ENCODE measurements at regions not wholly inside any gene's neighbourhood (a gene's known extent, or its start where the extent isn't known, plus 50 kb on each side); places are given as distances from the start of the nearest gene placed in this dataset.
A peak's percentile ranks its signal among the peaks of the same experiment; 100 is the strongest.
"Not testable (repeated sequence)": the region's sequence is repeated elsewhere in the genome, so short reads cannot be mapped to it uniquely, and the experiment has no call there.

DNA sequence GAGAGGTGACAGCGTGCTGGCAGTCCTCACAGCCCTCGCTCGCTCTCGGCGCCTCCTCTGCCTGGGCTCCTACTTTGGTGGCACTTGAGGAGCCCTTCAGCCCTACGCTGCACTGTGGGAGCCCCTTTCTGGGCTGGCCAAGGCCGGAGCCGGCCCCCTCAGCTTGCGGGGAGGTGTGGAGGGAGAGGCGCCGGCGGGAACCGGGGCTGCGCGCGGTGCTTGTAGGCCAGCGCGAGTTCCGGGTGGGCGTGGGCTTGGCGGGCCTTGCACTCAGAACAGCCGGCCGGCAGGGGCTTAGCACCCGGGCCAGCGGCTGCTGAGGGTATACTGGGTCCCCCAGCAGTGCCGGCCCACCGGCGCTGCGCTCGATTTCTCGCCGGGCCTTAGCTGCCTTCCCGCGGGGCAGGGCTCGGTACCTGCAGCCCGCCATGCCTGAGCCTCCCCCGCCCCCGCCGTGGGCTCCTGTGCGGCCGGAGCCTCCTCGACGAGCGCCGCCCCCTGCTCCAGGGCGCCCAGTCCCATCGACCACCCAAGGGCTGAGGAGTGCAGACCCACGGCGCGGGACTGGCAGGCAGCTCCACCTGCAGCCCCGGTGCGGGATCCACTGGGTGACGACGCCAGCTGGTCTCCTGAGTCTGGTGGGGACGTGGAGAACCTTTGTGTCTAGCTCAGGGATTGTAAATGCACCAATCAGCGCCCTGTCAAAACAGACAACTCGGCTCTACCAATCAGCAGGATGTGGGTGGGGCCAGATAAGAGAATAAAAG is 661.0 kb downstream of the ETNK1 start:
- not testable (repeated sequence) for DNase-seq

DNA sequence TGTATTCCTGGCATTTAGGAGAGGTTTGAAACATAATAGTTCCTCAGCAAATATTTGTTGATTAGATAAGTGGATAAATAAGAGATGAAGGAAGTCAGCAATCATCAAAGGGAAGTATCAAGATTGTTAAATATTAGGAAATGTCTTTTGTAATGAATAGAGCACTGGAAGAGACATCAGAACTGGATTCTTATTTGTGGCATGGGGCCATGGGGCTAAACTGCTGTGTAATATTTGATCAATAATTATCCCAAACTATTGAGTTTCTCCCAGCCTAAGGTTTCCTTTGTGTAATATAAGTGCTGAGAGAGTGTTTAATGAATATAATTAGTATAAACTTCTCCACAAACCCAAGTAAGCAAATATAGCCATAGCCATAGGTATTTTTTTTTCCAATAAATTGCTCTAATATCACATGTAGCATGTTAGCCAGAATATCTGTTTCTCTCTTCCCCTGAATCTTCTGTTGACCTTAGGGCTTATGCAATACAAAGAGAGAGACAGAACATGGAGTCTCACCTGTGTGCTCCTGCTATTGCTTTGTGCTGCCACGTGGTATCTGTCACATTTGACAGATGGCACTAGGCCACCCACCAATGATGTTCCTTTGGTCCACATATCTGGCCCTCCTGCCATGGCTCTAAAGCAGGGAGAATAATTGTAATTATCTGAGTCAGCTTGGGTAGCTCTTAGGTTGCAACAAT is 658.7 kb downstream of the SOX5 start:
- peak in 2 of 3 experiments; percentile 72 to 91 for DNase-seq

DNA sequence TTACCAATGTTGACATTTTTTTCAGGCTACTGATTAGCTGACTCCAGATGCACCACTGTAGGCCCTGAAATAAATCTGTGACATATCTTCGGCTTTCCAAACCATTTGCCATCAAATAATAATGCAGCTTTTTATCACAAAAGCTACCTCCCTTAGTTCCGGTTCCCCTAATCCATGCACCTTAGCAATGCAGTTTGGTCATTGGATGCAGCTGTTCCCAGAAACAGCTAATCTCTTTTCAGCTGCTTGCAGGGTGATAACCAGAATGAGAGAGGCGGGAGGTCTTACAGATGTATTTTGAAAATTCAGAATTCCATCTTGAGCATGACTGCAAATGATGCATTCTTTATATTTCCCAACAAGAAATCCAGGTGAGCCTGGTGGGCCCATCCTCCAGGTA is 646.2 kb downstream of the SOX5 start:
- DNase-seq: no peak

DNA sequence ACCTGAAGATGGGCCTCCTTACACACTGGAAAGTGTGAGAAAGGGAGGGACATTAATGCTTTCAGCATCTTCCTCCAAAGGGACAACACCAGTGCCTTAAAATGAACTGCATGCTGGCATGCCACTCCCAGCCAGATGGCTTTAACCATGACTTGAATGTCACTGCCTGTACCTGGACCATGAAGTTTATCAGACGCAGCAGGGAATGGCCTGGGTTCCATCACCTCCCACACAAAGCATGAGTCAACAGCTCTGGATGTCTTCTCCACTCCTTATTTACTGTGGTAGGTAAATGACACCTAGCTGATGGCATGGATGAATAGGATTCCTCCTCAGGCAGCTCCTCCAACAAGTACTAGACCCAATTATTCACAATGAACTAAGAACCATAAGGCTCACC is 645.6 kb downstream of the SOX5 start:
- DNase-seq: no peak

DNA sequence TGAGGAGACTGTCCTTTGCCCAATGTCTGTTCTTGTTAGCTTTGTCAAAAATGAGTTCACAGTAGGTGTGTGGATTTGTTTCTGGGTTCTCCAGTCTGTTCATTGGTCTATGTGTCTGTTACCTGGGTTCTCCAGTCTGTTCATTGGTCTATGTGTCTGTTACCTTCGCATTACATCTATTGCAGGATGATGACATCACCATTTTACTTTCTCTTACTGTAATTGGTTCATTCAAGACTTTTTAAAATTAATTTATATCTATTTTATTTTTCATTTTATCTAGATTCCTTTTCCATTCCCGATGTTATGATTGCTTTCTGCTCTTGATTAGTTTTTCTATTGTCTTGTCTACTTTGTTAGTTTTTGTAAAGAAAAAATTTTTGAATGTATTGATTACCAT is 615.5 kb downstream of the SOX5 start:
- no peak for DNase-seq

DNA sequence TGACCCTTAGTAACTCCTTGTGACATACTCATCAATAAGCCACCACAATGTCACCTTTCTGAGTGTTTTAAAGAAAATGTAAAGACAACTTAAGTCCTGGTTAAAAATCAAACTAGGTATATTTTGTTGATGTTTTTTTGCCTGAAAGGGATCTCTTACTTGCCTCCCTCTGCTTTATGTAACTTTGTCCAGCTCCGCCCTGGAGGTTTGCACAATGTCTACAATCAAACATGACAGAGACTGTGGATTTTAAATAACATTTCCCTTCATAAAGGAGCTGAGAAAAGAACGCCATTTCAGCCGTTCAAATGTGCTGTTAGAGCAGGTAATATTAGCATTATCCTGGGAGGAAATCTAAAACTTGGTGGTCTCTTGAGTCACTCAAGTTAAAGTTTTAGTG is 613.9 kb downstream of the SOX5 start:
- DNase-seq: no peak

DNA sequence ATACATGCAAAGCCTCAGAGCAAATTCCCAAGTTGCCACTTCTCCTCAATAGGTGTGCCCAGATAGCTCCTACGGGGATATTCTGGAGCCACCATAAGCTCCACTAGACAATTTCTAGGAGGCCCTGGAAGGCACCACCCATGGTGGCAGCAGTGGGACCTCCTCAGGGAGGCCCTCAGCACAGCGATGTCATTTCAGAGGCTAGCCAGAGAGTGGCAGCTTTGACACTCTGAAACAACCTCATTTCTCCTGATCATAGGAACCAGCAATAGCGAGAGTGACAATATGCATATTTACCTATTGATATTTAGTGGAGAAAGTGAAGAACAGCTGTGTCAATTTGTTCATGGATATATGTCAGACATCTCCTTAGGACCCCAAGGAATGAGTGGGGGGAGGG is 612.3 kb downstream of the SOX5 start:
- DNase-seq: no peak

DNA sequence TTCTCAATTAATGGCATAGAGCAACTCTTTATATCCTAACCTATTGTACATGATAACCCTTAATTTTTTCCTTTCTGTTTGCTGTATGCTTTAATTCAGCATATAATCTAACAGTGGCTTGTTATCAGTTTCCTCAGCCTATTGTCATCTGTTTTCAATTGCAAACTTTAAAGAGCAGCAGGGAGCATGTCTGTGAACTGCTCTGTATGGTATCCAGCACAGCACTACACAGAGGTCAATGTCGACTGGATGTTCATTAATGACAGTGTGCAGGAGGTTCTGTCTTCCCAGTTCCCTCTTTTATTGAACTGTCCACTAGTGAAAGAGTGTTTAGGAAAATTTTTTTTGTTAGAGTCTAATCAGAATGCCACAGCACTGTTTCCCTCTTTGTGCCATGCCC is 609.1 kb downstream of the SOX5 start:
- DNase-seq: no peak

DNA sequence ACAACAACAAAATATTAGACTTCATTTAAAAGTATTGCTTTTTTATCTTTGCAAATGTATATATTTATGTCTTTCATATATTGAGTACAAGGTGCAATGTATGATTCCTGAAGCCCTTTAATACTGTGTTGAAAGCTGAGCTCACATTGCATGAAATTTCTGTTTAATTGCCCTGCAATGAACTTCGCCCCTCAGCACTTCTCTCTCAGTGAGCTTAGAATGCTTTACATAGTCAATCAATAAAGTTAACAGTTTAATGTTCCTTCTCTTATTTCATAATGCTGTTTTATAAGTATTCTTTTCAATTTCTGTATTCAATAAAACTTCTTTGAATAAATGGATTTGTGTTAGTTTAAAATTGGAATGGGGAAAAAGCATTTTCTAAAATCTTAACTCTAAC is 607.1 kb downstream of the SOX5 start:
- DNase-seq: no peak

DNA sequence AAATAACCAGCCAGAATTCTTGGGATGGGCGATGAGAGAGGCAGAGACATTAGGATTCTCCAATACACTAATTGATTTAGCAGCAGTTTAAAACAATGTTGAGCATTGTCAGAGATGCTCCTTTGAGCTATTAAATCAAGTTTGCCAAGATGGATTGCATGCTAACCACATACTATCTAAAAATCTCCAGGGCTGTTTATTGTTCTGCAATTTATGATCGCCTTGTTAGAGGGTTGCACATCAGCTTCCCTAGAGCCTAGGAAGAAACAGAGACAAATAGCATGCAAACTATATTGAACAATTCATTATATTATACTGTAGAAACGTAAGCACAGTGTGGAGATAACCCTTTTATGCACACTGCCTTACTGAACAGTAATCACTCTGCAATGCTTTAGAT is 599.9 kb downstream of the SOX5 start:
- DNase-seq: no peak

DNA sequence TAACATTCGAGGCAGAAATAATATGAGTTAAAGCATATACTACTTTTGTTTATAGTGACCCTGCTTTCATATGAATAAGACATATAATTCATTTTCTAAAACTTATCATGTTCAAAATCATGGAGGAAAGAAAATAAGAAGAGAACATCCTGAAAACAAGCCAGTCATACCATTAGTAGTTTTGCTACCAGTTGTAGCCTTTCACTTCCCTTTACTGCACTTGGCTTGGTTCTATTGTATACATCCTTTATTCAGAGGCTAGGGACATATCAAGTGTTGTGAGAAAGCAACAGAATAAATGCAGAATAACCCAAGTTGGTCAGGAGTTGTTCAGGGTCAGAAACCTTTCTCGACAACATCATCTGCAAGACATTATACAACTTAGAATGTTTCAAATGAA is 598.7 kb downstream of the SOX5 start:
- no peak for DNase-seq

DNA sequence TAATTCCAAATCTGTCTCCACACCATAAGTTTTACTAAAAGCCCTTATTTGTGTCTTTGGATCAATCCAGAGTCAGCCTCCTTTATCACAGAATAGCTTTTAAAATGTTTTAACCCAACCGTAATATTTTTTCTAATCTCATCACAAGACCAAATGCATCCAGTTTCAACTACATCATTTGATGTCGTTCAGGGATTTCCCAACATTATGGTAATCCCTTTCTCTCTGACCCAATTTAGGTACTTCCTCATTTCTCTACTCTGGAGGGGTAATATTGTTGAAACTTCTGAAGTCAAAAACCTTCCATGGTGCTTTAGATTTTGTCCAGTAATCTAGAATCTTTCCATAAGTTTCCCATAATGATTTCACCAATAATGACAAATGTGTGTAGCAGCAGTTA is 596.8 kb downstream of the SOX5 start:
- DNase-seq: no peak

DNA sequence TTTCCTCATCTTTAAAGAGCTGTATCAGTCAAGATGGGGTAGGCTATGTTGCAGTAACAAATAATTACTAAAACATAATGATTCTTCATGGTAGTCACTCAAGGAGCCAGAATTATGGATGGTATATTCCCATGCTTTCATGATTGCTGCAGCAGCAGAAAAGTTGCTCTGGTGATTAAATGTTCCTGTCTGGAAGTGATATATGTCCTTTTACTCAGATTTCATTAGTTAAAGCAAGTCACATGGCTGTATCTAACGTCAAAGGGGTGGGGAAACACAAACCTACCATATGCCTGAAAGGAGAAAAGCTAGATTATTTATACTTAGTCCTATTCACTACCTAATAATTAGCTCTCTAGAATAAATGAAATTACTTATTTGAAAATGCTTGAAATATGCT is 594.7 kb downstream of the SOX5 start:
- no peak for DNase-seq

DNA sequence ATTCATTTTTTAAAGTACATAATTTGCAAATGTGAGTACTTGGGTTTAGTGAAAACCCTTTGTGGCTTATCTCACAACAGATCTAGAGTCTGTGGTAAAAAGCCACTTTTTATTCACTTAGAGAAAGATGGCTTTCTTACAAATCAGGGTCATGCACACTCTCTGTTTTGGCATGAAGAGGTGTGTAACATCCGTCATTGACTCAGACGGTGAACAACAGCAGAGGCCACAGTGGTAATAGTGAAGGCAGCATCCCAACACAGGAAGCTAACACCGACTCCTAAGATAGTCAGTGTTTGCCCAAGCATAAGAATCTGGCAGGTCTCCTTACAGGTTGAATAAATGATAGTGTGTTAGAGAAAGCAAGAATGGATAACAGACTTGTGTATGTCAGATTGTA is 593.0 kb downstream of the SOX5 start:
- no peak for DNase-seq

DNA sequence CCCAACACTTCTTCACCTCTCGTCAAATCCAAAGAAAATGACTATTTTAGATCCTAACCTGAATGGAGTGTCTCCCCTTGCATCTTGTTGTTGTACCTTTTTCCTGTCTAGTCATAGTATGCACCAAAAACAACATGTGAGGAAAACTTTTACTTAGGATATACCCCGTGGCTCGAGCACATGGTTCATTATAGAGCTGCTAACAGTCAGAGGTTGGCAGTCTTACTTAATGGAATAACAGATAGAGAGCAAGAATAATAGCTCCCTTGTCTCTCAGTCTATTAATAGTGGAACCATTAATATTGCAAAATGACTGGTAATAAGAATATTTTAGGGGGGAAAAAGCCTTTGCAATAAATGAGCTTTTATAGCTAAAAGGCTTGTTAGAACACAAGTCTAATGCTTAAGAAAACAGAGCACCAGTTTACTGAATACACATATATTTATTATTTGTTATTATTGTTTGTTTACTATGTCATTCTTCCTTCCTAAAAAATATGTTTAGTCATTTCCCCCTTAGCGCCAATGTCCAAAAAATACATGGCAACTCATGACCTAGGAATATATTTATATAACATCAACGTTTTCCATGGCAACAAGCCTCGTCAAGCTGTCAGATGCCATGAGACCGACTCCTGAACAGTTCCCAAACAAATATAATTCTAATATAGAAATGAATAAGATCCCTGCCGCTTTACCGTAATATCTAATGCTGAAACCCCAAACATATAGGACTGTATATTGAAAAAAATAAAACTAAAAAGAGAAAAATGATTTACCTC is 592.4 kb downstream of the SOX5 start:
- DNase-seq: no peak

DNA sequence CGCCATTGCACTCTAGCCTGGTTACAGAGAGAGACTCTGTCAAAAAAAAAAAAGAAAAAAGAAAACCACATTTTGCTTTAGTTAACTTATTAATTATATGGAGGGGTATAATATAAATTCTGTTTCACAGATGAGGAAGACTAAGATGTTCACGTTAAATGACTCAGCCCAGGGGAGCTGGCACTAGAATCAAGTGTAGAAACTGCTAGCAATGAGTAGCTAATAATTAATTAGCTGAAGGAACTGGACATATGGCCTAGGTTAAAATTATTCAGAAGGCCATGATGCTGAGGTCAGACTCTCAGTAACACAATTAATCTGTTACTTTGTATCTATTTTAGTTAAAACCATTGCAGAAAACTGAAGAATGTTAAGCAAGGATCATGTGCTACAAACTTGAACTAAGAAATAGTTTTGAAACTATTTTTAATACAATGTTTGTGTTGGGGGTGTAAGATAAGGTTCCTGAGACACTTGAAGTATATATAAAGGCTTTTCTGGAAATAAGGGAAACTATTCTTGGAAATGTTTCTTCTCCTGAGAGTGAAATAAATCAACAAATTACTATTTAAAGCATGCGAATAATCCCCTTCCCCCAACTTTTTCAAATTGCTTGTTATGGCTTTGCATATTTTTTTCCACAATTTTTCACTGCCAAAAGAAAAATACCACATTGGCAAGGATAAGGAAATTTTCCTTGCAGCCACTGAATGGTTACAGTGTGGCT is 589.3 kb downstream of the SOX5 start:
- no peak for DNase-seq

DNA sequence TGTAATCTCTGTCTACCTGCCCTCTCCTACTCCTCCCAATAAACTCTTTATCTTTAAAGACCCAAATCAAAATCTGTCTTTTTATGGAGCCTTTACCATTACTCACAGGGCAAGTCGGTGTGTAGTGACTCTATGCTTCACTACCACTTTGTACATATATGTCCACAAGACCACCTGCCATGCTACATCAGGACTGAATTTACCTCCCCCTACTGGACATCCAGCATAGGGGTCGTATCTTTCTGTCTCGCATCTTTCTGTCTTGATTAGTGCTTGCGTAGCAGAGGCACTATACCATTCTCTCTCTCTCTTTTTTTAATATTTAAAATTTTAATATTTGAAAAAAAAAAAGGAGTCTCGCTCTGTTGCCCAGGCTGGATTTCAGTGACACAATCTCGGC is 587.5 kb downstream of the SOX5 start:
- no peak for DNase-seq

DNA sequence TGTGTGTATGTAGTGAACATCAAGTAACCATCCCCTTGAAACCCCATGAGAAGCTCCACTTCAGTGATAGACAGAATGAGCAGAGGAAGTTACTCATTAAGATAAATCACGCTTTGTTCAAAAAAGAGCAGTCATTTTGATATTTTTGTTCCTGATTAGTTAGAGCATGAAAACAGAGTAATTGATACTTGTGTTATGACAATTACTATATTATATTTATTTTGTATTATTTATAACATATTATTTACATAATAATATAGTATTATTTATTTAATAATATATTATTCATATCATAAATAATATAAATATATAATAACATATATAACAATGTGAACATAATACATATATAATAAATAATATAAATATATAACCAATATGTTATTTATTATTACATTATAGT is 580.9 kb downstream of the SOX5 start:
- no peak for DNase-seq

DNA sequence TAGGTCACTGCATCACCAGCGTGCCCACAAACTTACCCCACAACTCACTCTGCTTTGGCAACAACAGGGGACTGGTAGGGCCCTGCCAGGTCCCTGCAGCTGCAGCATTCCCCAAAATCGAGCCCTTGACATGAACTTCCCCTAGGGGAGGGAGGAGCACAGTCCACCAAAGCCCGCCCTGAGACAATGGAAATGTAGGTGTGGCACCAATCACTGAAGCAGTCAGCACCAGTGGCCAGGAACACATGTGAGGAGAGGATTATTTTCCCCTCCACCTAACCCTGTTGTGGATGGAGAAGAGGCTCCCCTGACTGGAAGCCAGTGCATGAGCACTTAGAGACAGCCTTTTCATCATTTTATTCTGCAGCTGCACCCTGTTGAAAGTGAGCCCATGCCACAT is 573.8 kb downstream of the SOX5 start:
- DNase-seq: no peak

DNA sequence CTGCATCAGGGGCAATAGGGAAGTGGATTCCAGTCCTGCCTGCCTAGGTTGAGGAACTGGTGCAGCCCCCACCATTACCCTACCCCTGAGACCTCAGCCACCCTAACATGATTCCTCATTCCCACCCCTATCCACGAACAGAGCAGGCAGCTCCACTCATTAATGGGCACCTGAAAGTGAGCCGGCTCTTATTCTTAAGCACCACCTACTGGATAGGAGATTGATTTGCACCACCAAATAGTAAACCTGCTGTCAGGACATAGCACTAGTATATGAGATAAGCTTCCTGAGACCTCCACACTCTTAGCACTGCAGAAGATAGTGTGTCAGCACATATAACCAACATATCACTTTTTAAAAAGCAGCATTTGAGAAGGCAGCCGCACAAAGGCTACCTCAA is 573.2 kb downstream of the SOX5 start:
- DNase-seq: no peak

DNA sequence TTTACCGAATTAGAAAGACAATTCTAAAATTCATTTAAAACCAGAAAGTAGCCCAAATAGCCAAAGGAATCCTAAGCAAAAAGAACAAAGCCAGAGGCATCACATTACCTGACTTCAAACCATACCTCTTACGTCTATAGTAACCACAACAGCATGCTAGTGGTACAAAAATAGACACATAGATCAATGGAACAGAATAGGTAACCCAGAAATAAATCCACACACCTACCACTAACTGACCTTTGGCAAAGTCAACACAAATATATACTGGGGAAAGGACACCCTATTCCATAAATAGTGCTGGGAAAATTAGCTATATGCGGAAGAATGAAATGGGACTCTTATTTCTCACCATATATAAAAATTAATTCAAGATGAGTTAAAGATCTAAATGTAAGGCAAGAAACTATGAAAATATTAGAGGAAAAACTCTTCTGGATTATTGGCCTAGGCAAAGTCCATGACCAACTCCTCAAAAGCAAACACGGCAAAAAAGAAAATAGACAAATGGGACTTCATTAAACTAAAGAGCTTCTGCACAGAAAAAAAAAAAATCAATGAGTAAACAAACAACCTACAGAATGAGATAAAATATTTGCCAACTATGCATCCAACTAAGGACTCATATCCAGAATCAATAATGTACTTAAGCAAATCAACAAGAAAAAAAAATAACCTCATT is 568.9 kb downstream of the SOX5 start:
- DNase-seq: no peak

DNA sequence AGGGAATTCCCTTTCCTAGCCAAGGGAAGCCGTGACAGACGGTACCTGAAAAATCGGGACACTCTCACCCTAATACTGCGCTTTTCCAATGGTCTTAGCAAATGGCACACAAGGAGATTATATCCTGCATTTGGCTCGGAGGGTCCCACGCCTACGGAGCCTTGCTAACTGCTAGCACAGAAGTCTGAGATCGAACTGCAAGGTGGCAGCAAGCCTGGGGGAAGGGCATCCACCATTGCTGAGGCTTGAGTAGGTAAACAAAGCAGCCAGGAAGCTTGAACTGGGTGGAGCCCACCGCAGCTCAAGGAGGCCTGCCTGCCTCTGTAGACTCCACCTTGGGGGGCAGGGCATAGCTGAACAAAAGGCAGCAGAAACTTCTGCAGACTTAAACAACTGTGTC is 560.6 kb downstream of the SOX5 start:
- DNase-seq: not testable (repeated sequence)

DNA sequence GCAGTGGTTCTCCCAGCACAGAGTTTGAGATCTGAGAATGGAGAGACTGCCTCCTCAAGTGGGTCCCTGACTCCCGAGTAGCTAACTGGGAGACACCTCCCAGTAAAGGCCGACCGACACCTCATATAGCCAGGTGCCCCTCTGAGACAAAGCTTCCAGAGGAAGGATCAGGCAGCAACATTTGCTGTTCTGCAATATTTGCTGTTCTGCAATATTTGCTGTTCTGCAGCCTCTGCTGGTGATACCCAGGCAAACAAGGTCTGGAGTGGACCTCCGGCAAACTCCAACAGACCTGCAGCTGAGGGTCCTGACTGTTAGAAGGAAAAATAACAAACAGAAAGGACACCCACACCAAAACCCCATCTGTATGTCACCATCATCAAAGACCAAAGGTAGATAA is 560.2 kb downstream of the SOX5 start:
- DNase-seq: not testable (repeated sequence)

All from NCI-H1417 (cell line).